ENCODE measurements at regions not wholly inside any gene's neighbourhood (a gene's known extent, or its start where the extent isn't known, plus 50 kb on each side); places are given as distances from the start of the nearest gene placed in this dataset.
"Not testable (repeated sequence)": the region's sequence is repeated elsewhere in the genome, so short reads cannot be mapped to it uniquely, and the experiment has no call there.

DNA sequence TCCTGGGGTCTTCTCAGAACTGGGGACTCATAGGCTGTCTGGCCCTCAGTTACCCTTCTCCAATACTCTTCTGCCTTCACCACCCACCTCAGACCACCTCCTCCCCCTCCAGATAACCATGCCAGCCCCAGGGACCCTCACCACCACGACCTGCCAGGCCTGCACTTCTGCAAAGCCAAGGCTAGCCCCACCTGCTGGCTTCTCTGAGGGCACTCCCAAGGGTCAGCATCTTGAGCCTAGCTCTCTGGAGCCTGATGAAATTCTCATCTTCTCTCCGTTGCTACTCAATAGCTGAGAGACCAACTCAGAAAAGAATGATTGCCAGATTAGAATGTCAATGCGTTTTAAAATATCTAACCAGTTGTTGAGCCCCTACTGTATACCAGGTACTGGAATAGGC, 56.1 kb upstream of the LYRM9 start:
- H3K36me3 ChIP-seq: no peaks in the 10 kb centered on the region
- TF ChIP-seq, protein P1, sequence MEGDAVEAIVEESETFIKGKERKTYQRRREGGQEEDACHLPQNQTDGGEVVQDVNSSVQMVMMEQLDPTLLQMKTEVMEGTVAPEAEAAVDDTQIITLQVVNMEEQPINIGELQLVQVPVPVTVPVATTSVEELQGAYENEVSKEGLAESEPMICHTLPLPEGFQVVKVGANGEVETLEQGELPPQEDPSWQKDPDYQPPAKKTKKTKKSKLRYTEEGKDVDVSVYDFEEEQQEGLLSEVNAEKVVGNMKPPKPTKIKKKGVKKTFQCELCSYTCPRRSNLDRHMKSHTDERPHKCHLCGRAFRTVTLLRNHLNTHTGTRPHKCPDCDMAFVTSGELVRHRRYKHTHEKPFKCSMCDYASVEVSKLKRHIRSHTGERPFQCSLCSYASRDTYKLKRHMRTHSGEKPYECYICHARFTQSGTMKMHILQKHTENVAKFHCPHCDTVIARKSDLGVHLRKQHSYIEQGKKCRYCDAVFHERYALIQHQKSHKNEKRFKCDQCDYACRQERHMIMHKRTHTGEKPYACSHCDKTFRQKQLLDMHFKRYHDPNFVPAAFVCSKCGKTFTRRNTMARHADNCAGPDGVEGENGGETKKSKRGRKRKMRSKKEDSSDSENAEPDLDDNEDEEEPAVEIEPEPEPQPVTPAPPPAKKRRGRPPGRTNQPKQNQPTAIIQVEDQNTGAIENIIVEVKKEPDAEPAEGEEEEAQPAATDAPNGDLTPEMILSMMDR (IDR thresholded peaks at IDR 0.05): no peak
- TF ChIP-seq POLR2A (IDR thresholded peaks at IDR 0.05) (no peak), EP300 (IDR thresholded peaks at IDR 0.05) (no peak)
- 73 to 75% methylated on average over 3 of the region's 3 CpGs for WGBS, 2 donors

DNA sequence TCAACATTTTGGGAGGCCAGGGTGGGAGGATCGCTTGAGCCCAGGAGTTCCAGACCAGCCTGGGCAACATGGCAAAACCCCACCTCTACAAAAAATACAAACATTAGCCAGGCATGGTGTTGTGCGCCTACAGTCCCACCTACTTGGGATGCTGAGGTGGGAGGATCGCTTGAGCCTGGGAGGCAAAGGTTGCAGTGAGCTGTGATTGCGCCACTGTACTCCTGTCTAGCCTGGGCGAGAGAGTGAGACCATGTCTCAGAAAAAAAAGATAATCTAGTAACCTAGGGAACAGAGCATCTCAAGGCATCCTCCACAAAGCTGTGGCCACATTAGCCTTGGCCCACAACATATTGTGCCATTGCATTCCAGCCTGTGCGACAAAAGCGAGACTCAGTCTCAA, 57.1 kb upstream of the LYRM9 start:
- H3K4me1 ChIP-seq; H3K36me3 ChIP-seq; H3K27me3 ChIP-seq; H3K9me3 ChIP-seq; H3K4me3 ChIP-seq; DNase-seq (ENCODE audit: low spot score in 2 of 2); H3K27ac ChIP-seq: not testable (repeated sequence)
- WGBS, 2 donors: 92 to 93% methylated on average over 7 of the region's 7 CpGs

More for the DNA sequence above, 56.1 kb upstream of the LYRM9 start:
- no peak overlapping the region for H3K4me3 ChIP-seq
- no peak overlapping the region for H3K27ac ChIP-seq
- H3K9me3 ChIP-seq: no peaks in the 10 kb centered on the region
- no peaks in the 10 kb centered on the region for H3K4me1 ChIP-seq
- DNase-seq (ENCODE audit: low spot score in 2 of 2): no peak
- no peaks in the 10 kb centered on the region for H3K27me3 ChIP-seq

DNA sequence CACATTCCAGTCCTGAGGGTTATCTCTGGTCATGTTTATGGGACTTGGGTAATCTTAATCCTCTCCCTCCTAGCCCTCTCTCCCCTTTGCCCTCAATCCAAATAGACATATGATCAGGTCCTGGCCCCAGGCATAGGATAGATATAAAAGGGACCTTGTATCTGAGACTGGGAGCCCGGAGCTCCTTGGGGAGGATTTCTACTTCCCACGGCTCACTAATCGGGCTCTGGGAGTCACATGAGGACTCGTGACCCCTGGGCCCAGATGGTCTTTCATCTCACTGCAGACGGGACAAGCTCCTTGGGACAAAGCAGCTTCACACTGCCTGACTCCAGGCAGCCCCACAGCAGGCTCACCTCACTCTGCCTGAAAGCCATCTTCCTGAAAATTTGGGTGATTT, 57.8 kb upstream of the LYRM9 start:
- Histone ChIP-seq H3K4me1 (no peaks in the 10 kb centered on the region), H3K4me3 (no peak overlapping the region), H3K36me3 (no peaks in the 10 kb centered on the region), H3K27ac (no peak overlapping the region), H3K9me3 (no peaks in the 10 kb centered on the region), H3K27me3 (no peaks in the 10 kb centered on the region)
- TF ChIP-seq POLR2A (IDR thresholded peaks at IDR 0.05): no peak
- TF ChIP-seq, protein P1 (IDR thresholded peaks at IDR 0.05): no peak
- no peak for TF ChIP-seq EP300 (IDR thresholded peaks at IDR 0.05)
- no peak for DNase-seq (ENCODE audit: low spot score in 2 of 2)
- 42 to 56% methylated on average over 5 of the region's 5 CpGs for WGBS, 2 donors

DNA sequence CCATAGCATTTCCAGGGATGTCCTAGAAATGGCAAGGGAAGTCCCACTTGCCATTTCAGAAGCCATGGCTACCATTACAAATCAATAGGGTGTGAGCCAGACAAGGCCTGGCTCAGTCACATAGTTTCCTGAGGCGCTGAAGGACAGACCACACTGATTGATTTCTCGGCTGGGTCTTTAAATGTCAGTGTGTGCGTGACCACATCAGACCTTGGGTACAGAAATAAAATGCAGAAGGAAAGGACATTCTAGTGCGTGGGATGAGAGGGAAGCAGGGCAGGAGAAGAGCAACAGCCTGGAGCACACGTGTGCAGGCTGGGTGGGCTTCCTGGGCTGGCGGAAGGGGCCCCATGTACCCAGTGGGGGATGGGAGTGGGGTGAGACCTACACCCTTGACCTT, 58.7 kb upstream of the LYRM9 start:
- TF ChIP-seq POLR2A (IDR thresholded peaks at IDR 0.05) (no peak), EP300 (IDR thresholded peaks at IDR 0.05) (no peak)
- TF ChIP-seq, protein P1 (IDR thresholded peaks at IDR 0.05): no peak
- H3K27ac ChIP-seq: no peak overlapping the region
- no peaks in the 10 kb centered on the region for H3K27me3 ChIP-seq
- peaks cover 0 to 2% (median 0%) of the 10 kb centered on the region in 4 donors for H3K4me1 ChIP-seq
- WGBS, 2 donors: 53 to 58% methylated on average over 6 of the region's 6 CpGs
- H3K36me3 ChIP-seq: no peaks in the 10 kb centered on the region
- H3K4me3 ChIP-seq: no peak overlapping the region
- no peaks in the 10 kb centered on the region for H3K9me3 ChIP-seq
- DNase-seq (ENCODE audit: low spot score in 2 of 2): no peak

DNA sequence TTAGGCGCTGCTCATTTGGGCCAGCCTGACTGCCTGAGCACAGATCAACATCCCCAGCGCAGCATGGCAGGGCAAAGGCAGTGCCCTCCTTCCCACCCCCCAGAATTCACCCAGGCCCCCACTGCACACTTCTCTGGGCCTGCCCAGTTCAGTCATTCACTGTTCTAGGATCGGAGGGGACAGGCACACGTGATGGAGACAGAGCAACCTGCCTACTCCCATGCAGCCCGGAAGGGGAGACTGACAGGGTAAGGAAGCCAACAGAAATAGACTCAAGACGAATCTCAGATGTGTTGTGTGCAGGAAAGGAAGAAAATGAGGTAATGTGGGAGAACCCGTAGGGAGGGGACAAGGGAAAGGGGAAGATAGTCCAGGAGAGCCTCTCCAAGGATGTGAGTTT, 59.2 kb upstream of the LYRM9 start:
- H3K27ac ChIP-seq: no peak overlapping the region
- no peaks in the 10 kb centered on the region for H3K9me3 ChIP-seq
- DNase-seq (ENCODE audit: low spot score in 2 of 2): no peak
- no peak overlapping the region for H3K4me3 ChIP-seq
- peaks cover 0 to 4% (median 0%) of the 10 kb centered on the region in 4 donors for H3K4me1 ChIP-seq
- no peak for TF ChIP-seq EP300 (IDR thresholded peaks at IDR 0.05)
- no peak for TF ChIP-seq POLR2A (IDR thresholded peaks at IDR 0.05)
- TF ChIP-seq, protein P1 (IDR thresholded peaks at IDR 0.05): no peak
- WGBS, 2 donors: 53 to 68% methylated on average over 6 to 7 of the region's 7 CpGs
- no peaks in the 10 kb centered on the region for H3K27me3 ChIP-seq
- H3K36me3 ChIP-seq: no peaks in the 10 kb centered on the region

All from tibial nerve (tissue), 4 donors.